Right cardiac atrium (tissue), 5 donors: ENCODE measurements at regions not wholly inside any gene's neighbourhood (a gene's known extent, or its start where the extent isn't known, plus 50 kb on each side); places are given as distances from the start of the nearest gene placed in this dataset.

Experiments
- ATAC-seq, 2 donors: fragments of 200-7000 bp; cut with Tn5 transposase; one replicate each; pipeline versions ENCODE4 v1.8.0 to v1.9.1; 2020; ENCODE audit warnings: moderate library complexity in 2 of 2, mild to moderate bottlenecking in 1 of 2
- DNase-seq, 3 donors: peaks; one replicate each; pipeline ENCODE4 v3.0.0-alpha.2; 2020
- H3K27ac ChIP-seq: one replicate; pipeline ENCODE4 v1.5.1; 2013; ENCODE audit warnings: mild to moderate bottlenecking, low read length, control low read depth, moderate library complexity
- H3K27me3 ChIP-seq: one replicate; pipeline ENCODE4 v1.6.1; 2013; ENCODE audit not compliant: control insufficient read depth, insufficient read depth
- H3K4me1 ChIP-seq: one replicate; pipeline ENCODE4 v1.6.1; 2013; ENCODE audit warnings: low read length; ENCODE audit not compliant: control insufficient read depth, insufficient read depth
- H3K4me3 ChIP-seq: one replicate; pipeline ENCODE4 v1.5.1; 2013; ENCODE audit warnings: low read length, control low read depth
- H3K9me3 ChIP-seq: one replicate; pipeline ENCODE4 v1.6.1; 2013; ENCODE audit warnings: low read length; ENCODE audit not compliant: control insufficient read depth
- WGBS: extraction: QIAGEN DNeasy Blood & Tissue Kit; methylation state at CpG from one replicate; pipeline ENCODE4 v1.1.7; 2013; 5-methylcytosine and 5-hydroxymethylcytosine counted together
- intact Hi-C, 4 donors: fragments of 100-400 bp; cut with DNase I; formaldehyde crosslinking; loops; one replicate each; pipeline versions ENCODE4 v1.11.0 to v1.14.0; 2022 to 2023
- donor health status: healthy with polysubstance abuse.
- donor health status: DM: no; HTN: yes; CAD: no.
- donor health status: DM: no; HTN: no; CAD: no.
- donor health status: DM: no; HTN: yes; CAD: no; lungs with severe emphysema.
- donor health status: DM: yes; HTN: yes; CAD: no.

DNA sequence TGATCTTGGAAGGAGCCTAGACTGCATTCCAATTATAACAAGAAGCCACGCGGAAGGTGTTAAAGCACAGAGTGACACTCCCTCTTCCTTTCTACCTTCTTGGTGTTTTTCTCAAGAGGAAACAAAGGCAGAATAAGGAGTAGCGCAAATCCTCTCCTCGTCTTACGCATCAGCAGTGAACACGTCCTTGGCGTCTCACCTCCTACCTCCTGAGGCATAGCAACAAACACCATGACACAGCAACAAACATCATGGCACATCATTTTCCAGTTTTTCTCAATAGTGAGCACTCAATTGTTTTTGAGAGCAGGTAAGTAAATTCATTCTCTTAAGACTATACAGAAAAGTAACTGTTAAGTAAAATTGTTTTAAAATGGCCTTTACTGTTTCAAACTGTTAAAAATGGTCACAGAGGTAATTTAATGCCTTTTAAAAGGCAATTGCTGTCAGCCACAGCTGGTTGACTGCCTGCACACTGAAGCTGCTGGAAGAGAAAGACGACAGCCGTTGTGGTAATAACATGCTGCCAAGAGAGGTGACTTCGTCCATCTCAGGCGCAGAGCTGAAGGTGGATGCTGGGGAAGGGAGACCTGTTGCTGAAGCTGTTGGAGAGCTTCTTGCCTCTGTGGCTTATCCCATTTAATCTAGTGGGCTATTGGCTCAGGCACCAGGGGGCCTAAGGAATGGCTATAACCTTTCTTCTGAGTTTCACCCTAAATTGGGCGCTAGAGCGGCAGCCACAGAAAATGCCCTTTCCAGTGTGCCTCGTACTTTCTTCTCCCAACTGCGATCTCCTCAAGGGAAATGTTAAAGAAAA, 703.7 kb downstream of the UQCRFS1 start:
- H3K9me3 ChIP-seq, result no peaks in the 10 kb centered on the region
- ATAC-seq (no peak), DNase-seq (no peak)
- H3K4me1 ChIP-seq, result no peaks in the 10 kb centered on the region
- no peak overlapping the region for H3K27ac ChIP-seq
- H3K4me3 ChIP-seq, result no peak overlapping the region
- intact Hi-C loops, result no loop called here
- 77% methylated on average over 15 of the region's 15 CpGs for WGBS
- H3K27me3 ChIP-seq, result no peaks in the 10 kb centered on the region

DNA sequence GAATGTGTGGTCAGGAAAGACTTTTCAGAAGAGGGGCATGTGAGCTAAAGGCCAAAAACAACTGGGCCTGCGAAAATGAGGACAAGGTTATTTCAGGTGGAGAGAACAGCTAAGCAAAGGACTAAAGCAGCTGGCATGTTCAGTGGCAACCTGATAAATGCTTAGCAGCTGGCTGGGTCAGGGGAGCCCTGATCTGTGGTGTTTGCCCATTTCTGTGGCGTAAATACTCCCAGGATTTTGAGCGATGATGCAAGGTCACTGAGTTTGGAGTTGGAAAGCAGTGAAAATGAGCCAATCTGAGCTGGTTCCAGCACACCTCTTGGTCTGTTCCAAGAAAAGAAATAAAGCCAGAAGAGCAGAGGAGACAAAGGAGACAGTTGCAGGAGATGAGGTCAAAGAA, 704.3 kb downstream of the UQCRFS1 start:
- Histone ChIP-seq H3K4me1 (no peaks in the 10 kb centered on the region), H3K4me3 (no peak overlapping the region), H3K27ac (no peak overlapping the region), H3K27me3 (no peaks in the 10 kb centered on the region), H3K9me3 (no peaks in the 10 kb centered on the region)
- WGBS, result 87% methylated on average over 3 of the region's 3 CpGs
- ATAC-seq (no peak), DNase-seq (no peak)
- intact Hi-C loops, result no loop called here

DNA sequence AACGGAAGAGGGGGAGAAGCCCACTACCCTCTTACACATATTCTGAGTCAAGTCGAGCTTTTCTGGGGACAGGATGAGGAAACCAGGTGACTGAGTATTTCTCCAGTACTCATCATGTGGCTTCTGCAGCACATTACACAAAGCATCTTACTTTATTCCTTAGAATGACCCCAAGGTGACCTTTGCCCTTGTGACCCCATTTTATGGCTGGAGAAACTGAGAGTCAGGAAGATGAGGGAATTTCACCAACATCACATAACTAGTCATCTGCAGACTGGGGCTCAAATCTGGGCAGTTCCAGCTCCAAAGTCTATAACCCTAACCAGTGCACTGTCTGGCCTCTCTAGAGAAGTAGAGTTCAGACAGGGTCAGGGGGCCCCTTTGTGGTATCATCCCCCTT, 707.0 kb downstream of the UQCRFS1 start:
- no peaks in the 10 kb centered on the region for H3K9me3 ChIP-seq
- WGBS, result 81% methylated on average over 2 of the region's 2 CpGs
- intact Hi-C loops, result no loop called here
- no peak overlapping the region for H3K27ac ChIP-seq
- H3K4me1 ChIP-seq, result no peaks in the 10 kb centered on the region
- DNase-seq, result no peak
- H3K4me3 ChIP-seq, result no peak overlapping the region
- ATAC-seq, result no peak
- no peaks in the 10 kb centered on the region for H3K27me3 ChIP-seq

DNA sequence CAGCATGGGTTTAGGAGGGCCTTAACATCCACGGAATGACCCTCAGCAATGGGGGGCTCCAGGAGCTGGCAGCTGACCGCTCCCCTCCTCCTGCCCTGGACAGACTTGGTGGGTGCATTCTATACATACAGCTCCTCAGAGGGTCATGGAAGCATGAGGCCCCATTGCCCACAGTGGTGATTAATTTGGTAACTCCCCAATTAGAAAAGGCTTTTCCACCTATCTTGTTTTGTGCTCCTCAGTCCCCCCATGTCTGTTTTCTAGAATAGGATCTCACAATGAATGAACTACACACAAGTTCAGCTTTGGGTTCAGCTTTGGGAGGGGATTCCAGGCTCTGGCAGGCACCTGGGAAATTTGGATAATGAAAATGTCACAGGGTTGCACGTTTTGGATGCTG, 707.8 kb downstream of the UQCRFS1 start:
- Histone ChIP-seq H3K4me3 (no peak overlapping the region), H3K27me3 (no peaks in the 10 kb centered on the region), H3K4me1 (no peaks in the 10 kb centered on the region), H3K27ac (no peak overlapping the region), H3K9me3 (no peaks in the 10 kb centered on the region)
- ATAC-seq (no peak), DNase-seq (no peak)
- intact Hi-C loops, result no loop called here
- 75% methylated on average over 3 of the region's 3 CpGs for WGBS

DNA sequence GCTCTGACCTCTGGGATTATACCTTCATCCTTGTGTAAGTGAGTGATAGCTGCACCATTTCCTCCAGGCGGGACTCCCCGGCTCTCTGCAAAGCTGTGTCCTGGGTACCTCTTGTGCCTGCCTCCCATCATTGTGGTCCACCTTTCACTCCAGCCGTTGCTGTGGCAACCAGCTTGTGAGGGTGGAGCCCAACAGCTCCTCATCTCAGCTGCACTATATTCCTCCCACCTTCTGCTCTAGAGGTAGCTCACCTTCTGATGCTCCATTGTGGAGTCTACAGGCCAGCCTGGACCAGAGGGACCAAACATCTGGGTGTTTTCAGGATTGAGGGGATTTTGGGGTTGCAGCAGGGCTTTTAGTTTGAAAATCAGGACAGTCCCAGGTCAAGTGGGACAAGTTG, 708.2 kb downstream of the UQCRFS1 start:
- intact Hi-C loops, result no loop called here
- Histone ChIP-seq H3K27me3 (no peaks in the 10 kb centered on the region), H3K27ac (no peak overlapping the region), H3K4me3 (no peak overlapping the region), H3K4me1 (no peaks in the 10 kb centered on the region), H3K9me3 (no peaks in the 10 kb centered on the region)
- ATAC-seq (no peak), DNase-seq (no peak)
- WGBS, result 84% methylated on average over 3 of the region's 3 CpGs

DNA sequence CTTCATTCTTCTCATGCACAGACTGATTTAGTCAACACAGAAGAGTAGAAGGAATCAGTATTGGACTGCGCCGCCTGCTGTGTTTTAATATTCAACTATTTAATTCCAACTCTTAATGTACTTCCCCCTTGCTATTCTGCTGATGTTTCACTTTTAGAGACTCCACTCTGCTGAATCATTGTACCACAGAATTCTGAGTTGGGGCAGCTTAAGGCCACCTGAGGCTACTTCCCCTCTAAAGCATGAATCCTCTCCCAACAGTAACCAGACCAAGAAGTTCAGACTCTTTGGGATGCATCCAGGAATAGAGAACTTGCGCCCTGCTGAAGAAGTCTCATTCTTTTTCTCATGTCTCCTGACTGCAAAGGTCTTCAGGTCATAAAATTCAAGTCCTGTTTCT, 708.8 kb downstream of the UQCRFS1 start:
- Histone ChIP-seq H3K4me1 (no peaks in the 10 kb centered on the region), H3K9me3 (no peaks in the 10 kb centered on the region), H3K27ac (no peak overlapping the region), H3K4me3 (no peak overlapping the region), H3K27me3 (no peaks in the 10 kb centered on the region)
- 89% methylated on average over 3 of the region's 3 CpGs for WGBS
- DNase-seq (no peak), ATAC-seq (no peak)
- intact Hi-C loops, result no loop called here

DNA sequence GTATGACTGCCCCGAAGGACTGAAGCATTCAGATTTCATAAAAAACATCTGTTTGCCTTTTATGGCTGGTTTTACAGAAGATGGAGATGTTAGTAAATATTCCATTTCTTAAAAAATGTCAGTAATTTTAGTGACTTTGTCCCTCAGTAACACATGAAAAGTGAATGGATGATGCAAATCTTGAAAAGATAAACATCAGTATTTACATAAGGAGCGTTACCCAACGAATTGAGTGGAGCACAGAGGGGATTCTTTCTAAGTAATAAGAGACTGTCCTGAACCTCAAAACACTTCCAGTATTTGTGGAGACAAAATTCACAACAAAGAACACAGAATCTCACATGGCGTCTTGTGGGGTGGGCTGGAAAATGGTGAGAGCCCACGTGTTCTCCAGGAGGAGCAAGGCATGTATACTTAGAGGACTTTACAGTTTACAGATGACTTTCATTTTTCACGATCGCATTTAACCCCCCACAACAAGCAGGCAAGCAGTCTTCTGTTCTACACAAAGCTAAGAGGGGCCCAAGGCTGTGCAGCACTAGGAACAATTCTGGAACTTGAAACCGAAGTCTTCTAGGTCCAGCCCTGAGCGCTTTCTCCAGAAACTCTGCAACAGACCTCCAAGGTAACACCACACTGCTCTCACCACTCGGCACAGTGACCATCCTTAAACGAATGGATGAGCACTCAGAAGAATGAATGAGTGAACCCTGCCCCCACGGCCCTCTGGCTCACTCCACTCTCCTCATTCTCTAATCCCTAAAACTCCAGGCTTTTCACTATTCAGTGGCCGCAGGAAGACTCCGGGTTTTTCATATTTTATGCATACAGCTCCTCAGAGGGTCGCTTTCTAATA, 709.8 kb downstream of the UQCRFS1 start:
- intact Hi-C loops, result no loop called here
- no peak overlapping the region for H3K4me3 ChIP-seq
- no peak for ATAC-seq
- 69% methylated on average over 15 of the region's 15 CpGs for WGBS
- no peaks in the 10 kb centered on the region for H3K9me3 ChIP-seq
- DNase-seq, result no peak
- no peaks in the 10 kb centered on the region for H3K27me3 ChIP-seq
- H3K27ac ChIP-seq, result no peak overlapping the region
- H3K4me1 ChIP-seq, result no peaks in the 10 kb centered on the region

DNA sequence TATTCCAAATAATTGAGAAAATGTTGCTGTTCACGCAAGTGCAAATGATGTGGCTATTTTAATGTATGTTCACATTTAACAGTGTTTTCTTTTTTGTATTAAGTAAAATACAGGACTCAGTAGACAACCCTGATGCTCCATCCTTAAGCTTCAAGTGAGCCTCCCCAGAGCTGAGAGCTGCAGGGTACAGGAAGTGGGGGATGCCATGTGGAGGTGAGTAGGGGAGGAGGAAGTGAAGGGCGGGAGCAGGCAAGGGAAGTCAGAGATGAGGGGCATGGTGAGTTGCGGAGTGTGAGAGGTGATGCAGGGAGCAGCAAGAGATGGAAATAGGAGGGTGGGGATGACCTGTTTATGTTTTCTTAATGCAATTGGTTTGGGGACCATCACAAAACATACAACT, 711.0 kb downstream of the UQCRFS1 start:
- Histone ChIP-seq H3K4me1 (no peaks in the 10 kb centered on the region), H3K9me3 (no peaks in the 10 kb centered on the region), H3K27me3 (no peaks in the 10 kb centered on the region), H3K4me3 (no peak overlapping the region), H3K27ac (no peak overlapping the region)
- ATAC-seq (no peak), DNase-seq (no peak)
- 62% methylated on average over 3 of the region's 3 CpGs for WGBS
- intact Hi-C loops, result no loop called here

DNA sequence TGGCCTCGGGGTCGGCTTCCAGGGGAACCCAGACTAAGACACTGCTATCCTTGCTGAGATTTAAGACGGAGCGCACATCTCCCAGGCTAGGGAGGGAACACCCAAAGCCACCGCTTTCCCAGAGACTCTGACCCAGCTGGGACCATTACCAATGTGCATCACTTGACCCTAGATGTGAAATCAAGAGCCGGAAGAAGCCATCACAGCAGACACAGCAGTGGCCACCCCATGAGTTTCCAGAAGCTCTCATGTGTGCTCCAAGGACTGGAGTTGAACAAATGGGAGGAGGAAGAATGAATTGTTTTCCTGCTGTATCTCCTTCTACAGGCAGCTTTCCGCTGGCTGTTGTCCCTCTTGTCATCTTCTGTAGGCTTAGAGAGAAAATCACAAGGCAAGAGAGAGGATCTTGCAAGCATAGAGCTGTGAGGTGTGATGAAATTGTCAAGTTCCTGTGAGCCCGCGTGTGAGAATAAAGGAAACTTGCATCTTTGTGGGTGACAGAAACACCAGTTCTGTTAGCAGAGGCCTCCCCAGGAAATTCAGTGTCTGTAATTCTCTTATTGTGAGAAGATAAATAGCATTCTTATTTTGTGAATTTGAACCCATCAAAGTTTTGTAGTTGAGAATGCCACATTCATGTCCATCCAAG, 711.8 kb downstream of the UQCRFS1 start:
- Histone ChIP-seq H3K27ac (no peak overlapping the region), H3K4me3 (no peak overlapping the region), H3K4me1 (no peaks in the 10 kb centered on the region), H3K9me3 (no peaks in the 10 kb centered on the region), H3K27me3 (no peaks in the 10 kb centered on the region)
- intact Hi-C loops, result no loop called here
- WGBS, result 80% methylated on average over 9 of the region's 9 CpGs
- no peak for DNase-seq
- ATAC-seq, result no peak

DNA sequence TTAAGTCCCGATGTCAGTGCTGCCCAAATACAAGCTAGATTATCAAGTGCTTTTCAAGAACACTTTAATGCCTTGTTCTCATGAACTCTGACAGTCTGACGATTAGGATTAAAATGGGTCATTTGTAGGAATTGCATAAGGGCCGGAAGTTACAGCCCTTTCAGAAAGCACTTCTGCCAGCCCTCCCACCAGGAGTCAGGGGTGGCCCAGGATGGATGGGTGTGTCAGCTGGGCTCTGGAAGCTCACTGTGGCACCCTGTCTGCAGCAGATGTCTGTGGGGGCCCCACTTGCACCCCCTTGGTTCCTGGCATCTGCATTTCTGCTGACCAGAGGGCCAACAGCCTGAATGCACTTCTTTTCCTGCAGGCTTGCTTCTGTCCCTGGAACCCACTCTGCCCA, 712.7 kb downstream of the UQCRFS1 start:
- H3K9me3 ChIP-seq, result no peaks in the 10 kb centered on the region
- intact Hi-C loops, result no loop called here
- H3K4me1 ChIP-seq, result no peaks in the 10 kb centered on the region
- H3K27me3 ChIP-seq, result no peaks in the 10 kb centered on the region
- no peak for DNase-seq
- no peak overlapping the region for H3K4me3 ChIP-seq
- ATAC-seq, result no peak
- H3K27ac ChIP-seq, result no peak overlapping the region
- 62% methylated on average over 3 of the region's 3 CpGs for WGBS

DNA sequence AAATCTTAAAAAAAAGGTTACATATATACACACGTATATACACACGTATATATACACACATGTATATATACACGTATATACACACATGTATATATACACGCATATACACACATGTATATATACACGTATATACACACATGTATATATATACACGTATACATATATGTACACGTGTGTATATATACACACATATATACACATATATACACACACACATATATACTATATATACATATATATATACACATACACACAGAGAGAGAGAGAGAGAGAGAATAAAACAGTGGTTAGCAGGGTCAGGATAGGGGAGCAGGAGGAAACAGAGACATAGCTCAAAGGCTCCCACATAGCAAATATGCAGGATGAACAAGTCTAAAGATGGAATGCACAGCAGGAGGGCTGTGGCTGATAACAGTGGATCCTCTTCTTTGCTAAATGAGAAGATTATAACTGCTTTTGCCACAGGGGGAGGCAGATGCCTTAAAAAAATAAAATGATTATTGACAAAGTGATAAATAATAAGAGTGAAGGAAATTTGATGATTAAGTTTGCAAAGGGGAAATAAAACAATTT, 714.5 kb downstream of the UQCRFS1 start:
- H3K4me1 ChIP-seq, result no peaks in the 10 kb centered on the region
- H3K4me3 ChIP-seq, result no peak overlapping the region
- H3K27me3 ChIP-seq, result no peaks in the 10 kb centered on the region
- intact Hi-C loops, result no loop called here
- no peaks in the 10 kb centered on the region for H3K9me3 ChIP-seq
- DNase-seq (no peak), ATAC-seq (no peak)
- H3K27ac ChIP-seq, result no peak overlapping the region
- 80% methylated on average over 7 of the region's 7 CpGs for whole genome bisulfite sequencing
